HFFc6 (cell line): ENCODE measurements at regions not wholly inside any gene's neighbourhood (a gene's known extent, or its start where the extent isn't known, plus 50 kb on each side); places are given as distances from the start of the nearest gene placed in this dataset.

Source experiments
- DNase-seq: peaks from one replicate; pipeline ENCODE4 v3.0.0-alpha.2; 2018
- H3K27ac Mint-ChIP-seq: 2 replicates; pipeline ENCODE4 v1.8.0; 2020; ENCODE audit warnings: mild to moderate bottlenecking, mixed read lengths
- H3K27me3 Mint-ChIP-seq: 2 replicates; pipeline ENCODE4 v1.8.0; 2021; ENCODE audit warnings: mild to moderate bottlenecking, moderate library complexity, mixed read lengths; ENCODE audit not compliant: insufficient read depth
- H3K36me3 Mint-ChIP-seq: 2 replicates; pipeline ENCODE4 v1.8.0; 2021; ENCODE audit warnings: low read depth, mixed read lengths
- H3K4me1 Mint-ChIP-seq: 2 replicates; pipeline ENCODE4 v1.8.0; 2020; ENCODE audit warnings: low read depth, mixed read lengths
- H3K4me3 Mint-ChIP-seq: 2 replicates; pipeline ENCODE4 v1.8.0; 2020; ENCODE audit warnings: mild to moderate bottlenecking, moderate library complexity, mixed read lengths
- H3K9me3 Mint-ChIP-seq: 2 replicates; pipeline ENCODE4 v1.8.0; 2020; ENCODE audit warnings: mild to moderate bottlenecking, mixed read lengths
- CTCF ChIP-seq: fragments of 200-600 bp; sonication (generic); IDR thresholded peaks from 2 replicates; pipeline ENCODE4 v1.5.0; 2021; ENCODE audit warnings: antibody characterized with exemption, mild to moderate bottlenecking

GRCh38 chr10:100623521-100624230 lies 87.9 kb downstream of the HIF1AN start:
- Mint-ChIP-seq H3K27ac (no peak overlapping the region), H3K36me3 (no peaks in the 10 kb centered on the region), H3K9me3 (no peaks in the 10 kb centered on the region), H3K4me1 (no peaks in the 10 kb centered on the region), H3K27me3 (peaks cover 59% of the 10 kb centered on the region), H3K4me3 (no peak overlapping the region)
- TF ChIP-seq CTCF = no peak
- no peak for DNase-seq

- Mint-ChIP-seq H3K9me3 (no peaks in the 10 kb centered on the region), H3K27ac (no peak overlapping the region), H3K4me3 (no peak overlapping the region), H3K27me3 (peaks cover 58% of the 10 kb centered on the region), H3K4me1 (no peaks in the 10 kb centered on the region), H3K36me3 (no peaks in the 10 kb centered on the region)
- TF ChIP-seq CTCF = no peak
- no peak for DNase-seq
These were observed 88.6 kb downstream of the HIF1AN start for GRCh38 chr10:100624298-100624697.

- H3K9me3 Mint-ChIP-seq = no peaks in the 10 kb centered on the region
- no peak for DNase-seq
- no peaks in the 10 kb centered on the region for H3K36me3 Mint-ChIP-seq
- no peaks in the 10 kb centered on the region for H3K4me1 Mint-ChIP-seq
- TF ChIP-seq CTCF = no peak
- H3K27me3 Mint-ChIP-seq = peaks cover 49% of the 10 kb centered on the region
- no peak overlapping the region for H3K4me3 Mint-ChIP-seq
- no peak overlapping the region for H3K27ac Mint-ChIP-seq
These were observed 90.1 kb downstream of the HIF1AN start for GRCh38 chr10:100625816-100626215.

- TF ChIP-seq CTCF = no peak
- Mint-ChIP-seq H3K9me3 (no peaks in the 10 kb centered on the region), H3K4me3 (no peak overlapping the region), H3K27me3 (peaks cover 44% of the 10 kb centered on the region), H3K36me3 (no peaks in the 10 kb centered on the region), H3K27ac (no peak overlapping the region), H3K4me1 (no peaks in the 10 kb centered on the region)
- no peak for DNase-seq
These were observed 92.3 kb downstream of the HIF1AN start for GRCh38 chr10:100628061-100628460.

GRCh38 chr10:100631192-100631591 lies 95.4 kb downstream of the HIF1AN start:
- no peak for DNase-seq
- Mint-ChIP-seq H3K9me3 (no peaks in the 10 kb centered on the region), H3K27ac (no peak overlapping the region), H3K4me1 (no peaks in the 10 kb centered on the region), H3K4me3 (no peak overlapping the region), H3K36me3 (no peaks in the 10 kb centered on the region), H3K27me3 (peaks cover 35% of the 10 kb centered on the region)
- no peak for TF ChIP-seq CTCF
